Stimulated activated naive CD8-positive, alpha-beta T cell treated with anti-CD3 and anti-CD28 coated beads, Interleukin-15, Interleukin-2, amounts not matched to agents 100 ng/mL and 50 ng/mL, for 24 hours (primary cell): ENCODE measurements at regions not wholly inside any gene's neighbourhood (a gene's known extent, or its start where the extent isn't known, plus 50 kb on each side); places are given as distances from the start of the nearest gene placed in this dataset.
"Not testable (repeated sequence)": the region's sequence is repeated elsewhere in the genome, so short reads cannot be mapped to it uniquely, and the experiment has no call there.

Experiments
- H3K27ac Mint-ChIP-seq: one replicate; pipeline ENCODE4 v1.8.0; 2021; ENCODE audit warnings: mild to moderate bottlenecking, mixed read lengths
- H3K27me3 Mint-ChIP-seq: one replicate; pipeline ENCODE4 v1.8.0; 2021; ENCODE audit warnings: mixed read lengths
- H3K36me3 Mint-ChIP-seq: one replicate; pipeline ENCODE4 v1.8.0; 2021; ENCODE audit warnings: low read depth, mixed read lengths
- H3K4me1 Mint-ChIP-seq: one replicate; pipeline ENCODE4 v1.8.0; 2021; ENCODE audit warnings: low read depth, mixed read lengths
- H3K4me3 Mint-ChIP-seq: one replicate; pipeline ENCODE4 v1.8.0; 2021; ENCODE audit warnings: mild to moderate bottlenecking, mixed read lengths
- H3K9me3 Mint-ChIP-seq: one replicate; pipeline ENCODE4 v1.8.0; 2021; ENCODE audit warnings: mixed read lengths

- no peaks in the 10 kb centered on the region for H3K27me3 Mint-ChIP-seq
- H3K27ac Mint-ChIP-seq, result no peak overlapping the region
Measured at GRCh38 chr4:78706302-78706701, 69.8 kb upstream of the BMP2K start.

GRCh38 chr4:78707268-78707667, 68.9 kb upstream of the BMP2K start:
- Mint-ChIP-seq H3K4me1 (peaks cover 5% of the 10 kb centered on the region), H3K4me3 (no peak overlapping the region), H3K36me3 (no peaks in the 10 kb centered on the region)

More at GRCh38 chr4:78706302-78706701, 69.8 kb upstream of the BMP2K start:
- H3K4me3 Mint-ChIP-seq, result no peak overlapping the region
- H3K4me1 Mint-ChIP-seq, result peaks cover 5% of the 10 kb centered on the region
- peaks cover 13% of the 10 kb centered on the region for H3K9me3 Mint-ChIP-seq
- no peaks in the 10 kb centered on the region for H3K36me3 Mint-ChIP-seq

GRCh38 chr4:78707793-78708192, 68.4 kb upstream of the BMP2K start:
- Mint-ChIP-seq H3K27me3 (no peaks in the 10 kb centered on the region), H3K27ac (no peak overlapping the region), H3K9me3 (peaks cover 7% of the 10 kb centered on the region), H3K4me1 (peaks cover 5% of the 10 kb centered on the region), H3K36me3 (no peaks in the 10 kb centered on the region), H3K4me3 (no peak overlapping the region)

More at GRCh38 chr4:78707268-78707667, 68.9 kb upstream of the BMP2K start:
- Mint-ChIP-seq H3K27me3 (no peaks in the 10 kb centered on the region), H3K27ac (no peak overlapping the region), H3K9me3 (peaks cover 12% of the 10 kb centered on the region)

- Mint-ChIP-seq H3K4me3 (no peak overlapping the region), H3K9me3 (no peaks in the 10 kb centered on the region), H3K4me1 (peaks cover 5% of the 10 kb centered on the region), H3K27ac (no peak overlapping the region), H3K36me3 (no peaks in the 10 kb centered on the region), H3K27me3 (no peaks in the 10 kb centered on the region)
Measured at GRCh38 chr4:78710536-78710935, 65.6 kb upstream of the BMP2K start.

GRCh38 chr4:78711676-78712075, 64.5 kb upstream of the BMP2K start:
- Mint-ChIP-seq H3K4me3 (no peak overlapping the region), H3K9me3 (no peaks in the 10 kb centered on the region), H3K36me3 (no peaks in the 10 kb centered on the region), H3K27me3 (no peaks in the 10 kb centered on the region), H3K4me1 (peaks cover 5% of the 10 kb centered on the region), H3K27ac (no peak overlapping the region)

- not testable (repeated sequence) for H3K36me3 Mint-ChIP-seq, H3K4me3 Mint-ChIP-seq, H3K27me3 Mint-ChIP-seq, H3K27ac Mint-ChIP-seq, H3K9me3 Mint-ChIP-seq, H3K4me1 Mint-ChIP-seq
Measured at GRCh38 chr4:78714598-78714997, 61.6 kb upstream of the BMP2K start.

- H3K36me3 Mint-ChIP-seq, H3K4me3 Mint-ChIP-seq, H3K4me1 Mint-ChIP-seq, H3K27ac Mint-ChIP-seq, H3K27me3 Mint-ChIP-seq, H3K9me3 Mint-ChIP-seq: not testable (repeated sequence)
Measured at GRCh38 chr4:78715372-78715771, 60.8 kb upstream of the BMP2K start.

- H3K4me1 Mint-ChIP-seq, result peaks cover 29% of the 10 kb centered on the region
- H3K36me3 Mint-ChIP-seq, H3K27ac Mint-ChIP-seq, H3K9me3 Mint-ChIP-seq, H3K4me3 Mint-ChIP-seq, H3K27me3 Mint-ChIP-seq: not testable (repeated sequence)
Measured at GRCh38 chr4:78717712-78718111, 58.4 kb upstream of the BMP2K start.

GRCh38 chr4:78720204-78720603, 55.9 kb upstream of the BMP2K start:
- H3K27ac Mint-ChIP-seq, result no peak overlapping the region
- no peaks in the 10 kb centered on the region for H3K9me3 Mint-ChIP-seq
- H3K27me3 Mint-ChIP-seq, result no peaks in the 10 kb centered on the region
- no peaks in the 10 kb centered on the region for H3K36me3 Mint-ChIP-seq
- H3K4me3 Mint-ChIP-seq, result no peak overlapping the region
- peaks cover 29% of the 10 kb centered on the region for H3K4me1 Mint-ChIP-seq

GRCh38 chr4:78720994-78721677, 55.0 kb upstream of the BMP2K start:
- Mint-ChIP-seq H3K27ac (peak overlapping the region; percentile 77), H3K36me3 (no peaks in the 10 kb centered on the region), H3K4me1 (peaks cover 29% of the 10 kb centered on the region), H3K27me3 (no peaks in the 10 kb centered on the region), H3K9me3 (no peaks in the 10 kb centered on the region), H3K4me3 (peak overlapping the region; percentile 61)

GRCh38 chr4:78721747-78722146, 54.4 kb upstream of the BMP2K start:
- H3K9me3 Mint-ChIP-seq, result no peaks in the 10 kb centered on the region
- H3K4me3 Mint-ChIP-seq, result peak overlapping the region; percentile 61
- H3K27ac Mint-ChIP-seq, result peak overlapping the region; percentile 77
- H3K36me3 Mint-ChIP-seq, result no peaks in the 10 kb centered on the region
- H3K27me3 Mint-ChIP-seq, result no peaks in the 10 kb centered on the region
- peaks cover 33% of the 10 kb centered on the region for H3K4me1 Mint-ChIP-seq

GRCh38 chr4:78722320-78722719, 53.8 kb upstream of the BMP2K start:
- Mint-ChIP-seq H3K27me3 (no peaks in the 10 kb centered on the region), H3K4me3 (no peak overlapping the region), H3K4me1 (peaks cover 33% of the 10 kb centered on the region), H3K9me3 (no peaks in the 10 kb centered on the region), H3K36me3 (no peaks in the 10 kb centered on the region), H3K27ac (no peak overlapping the region)

- no peak overlapping the region for H3K4me3 Mint-ChIP-seq
- peaks cover 33% of the 10 kb centered on the region for H3K4me1 Mint-ChIP-seq
- no peaks in the 10 kb centered on the region for H3K9me3 Mint-ChIP-seq
- no peaks in the 10 kb centered on the region for H3K27me3 Mint-ChIP-seq
- H3K27ac Mint-ChIP-seq, result no peak overlapping the region
- H3K36me3 Mint-ChIP-seq, result no peaks in the 10 kb centered on the region
Measured at GRCh38 chr4:78722878-78723277, 53.3 kb upstream of the BMP2K start.
